NCI-H2196 treated with DMSO at 0.1 percent for 48 hours (cell line): ENCODE measurements at regions not wholly inside any gene's neighbourhood (a gene's known extent, or its start where the extent isn't known, plus 50 kb on each side); places are given as distances from the start of the nearest gene placed in this dataset.

Source experiments
- DNase-seq: peaks from one replicate; lab custom pipeline; 2025; ENCODE audit not compliant: unreplicated experiment; lab: John Stamatoyannopoulos, UW

- DNase-seq, result peak; percentile 49
Measured at GRCh38 chr1:47696737-47697441, 259.0 kb downstream of the FOXD2 start.

GRCh38 chr1:47697616-47698335, 259.9 kb downstream of the FOXD2 start:
- DNase-seq, result no peak

GRCh38 chr1:47699492-47700235, 261.8 kb downstream of the FOXD2 start:
- no peak for DNase-seq

- no peak for DNase-seq
Measured at GRCh38 chr1:47701283-47701682, 263.4 kb downstream of the FOXD2 start.

- DNase-seq, result no peak
Measured at GRCh38 chr1:47701741-47702515, 264.1 kb downstream of the FOXD2 start.

GRCh38 chr1:47703156-47703825, 265.4 kb downstream of the FOXD2 start:
- DNase-seq, result no peak

GRCh38 chr1:47703981-47704596, 266.2 kb downstream of the FOXD2 start:
- no peak for DNase-seq

- no peak for DNase-seq
Measured at GRCh38 chr1:47705517-47706130, 267.8 kb downstream of the FOXD2 start.

- DNase-seq, result no peak
Measured at GRCh38 chr1:47707503-47707902, 269.7 kb downstream of the FOXD2 start.

- no peak for DNase-seq
Measured at GRCh38 chr1:47708019-47708535, 270.2 kb downstream of the FOXD2 start.

GRCh38 chr1:47708658-47709018, 270.8 kb downstream of the FOXD2 start:
- DNase-seq, result no peak

GRCh38 chr1:47709019-47709871, 271.4 kb downstream of the FOXD2 start:
- DNase-seq, result no peak

- no peak for DNase-seq
Measured at GRCh38 chr1:47709872-47710231, 272.0 kb downstream of the FOXD2 start.

GRCh38 chr1:47710329-47711071, 272.7 kb downstream of the FOXD2 start:
- DNase-seq, result peak; percentile 15
